Islet of Langerhans (tissue), 1 donor: ENCODE measurements at regions not wholly inside any gene's neighbourhood (a gene's known extent, or its start where the extent isn't known, plus 50 kb on each side); places are given as distances from the start of the nearest gene placed in this dataset.

Source experiments
- FAIRE-seq: peaks from one replicate; lab custom pipeline; 2011; peaks lifted over from hg19 to GRCh38; lab: Jason Lieb, UNC

GRCh38 chr13:67343777-67344176 lies 113.6 kb upstream of the PCDH9 start:
- FAIRE-seq = no peak

GRCh38 chr13:67341406-67341805 lies 111.3 kb upstream of the PCDH9 start:
- FAIRE-seq = no peak

GRCh38 chr13:67330149-67330548 lies 100.0 kb upstream of the PCDH9 start:
- FAIRE-seq = no peak

GRCh38 chr13:67328895-67329294 lies 98.8 kb upstream of the PCDH9 start:
- no peak for FAIRE-seq

GRCh38 chr13:67318860-67319259 lies 88.7 kb upstream of the PCDH9 start:
- no peak for FAIRE-seq

- FAIRE-seq = no peak
These were observed 88.3 kb upstream of the PCDH9 start for GRCh38 chr13:67318398-67318797.

- no peak for FAIRE-seq
These were observed 84.3 kb upstream of the PCDH9 start for GRCh38 chr13:67314405-67314804.

GRCh38 chr13:67308004-67308772 lies 78.1 kb upstream of the PCDH9 start:
- FAIRE-seq = no peak

GRCh38 chr13:67306742-67307141 lies 76.6 kb upstream of the PCDH9 start:
- no peak for FAIRE-seq

- no peak for FAIRE-seq
These were observed 73.7 kb upstream of the PCDH9 start for GRCh38 chr13:67303661-67304333.

- FAIRE-seq = no peak
These were observed 69.6 kb upstream of the PCDH9 start for GRCh38 chr13:67299751-67300150.

- FAIRE-seq = no peak
These were observed 69.0 kb upstream of the PCDH9 start for GRCh38 chr13:67299072-67299635.

- FAIRE-seq = no peak
These were observed 68.2 kb upstream of the PCDH9 start for GRCh38 chr13:67298297-67298696.

- FAIRE-seq = no peak
These were observed 66.4 kb upstream of the PCDH9 start for GRCh38 chr13:67296511-67296910.

GRCh38 chr13:67292886-67293285 lies 62.8 kb upstream of the PCDH9 start:
- no peak for FAIRE-seq

GRCh38 chr13:67285611-67286010 lies 55.5 kb upstream of the PCDH9 start:
- no peak for FAIRE-seq

- no peak for FAIRE-seq
These were observed 53.5 kb upstream of the PCDH9 start for GRCh38 chr13:67283637-67284036.

- FAIRE-seq = no peak
These were observed 51.3 kb upstream of the PCDH9 start for GRCh38 chr13:67281466-67281865.
